ENCODE measurements at regions not wholly inside any gene's neighbourhood (a gene's known extent, or its start where the extent isn't known, plus 50 kb on each side); places are given as distances from the start of the nearest gene placed in this dataset.

DNA sequence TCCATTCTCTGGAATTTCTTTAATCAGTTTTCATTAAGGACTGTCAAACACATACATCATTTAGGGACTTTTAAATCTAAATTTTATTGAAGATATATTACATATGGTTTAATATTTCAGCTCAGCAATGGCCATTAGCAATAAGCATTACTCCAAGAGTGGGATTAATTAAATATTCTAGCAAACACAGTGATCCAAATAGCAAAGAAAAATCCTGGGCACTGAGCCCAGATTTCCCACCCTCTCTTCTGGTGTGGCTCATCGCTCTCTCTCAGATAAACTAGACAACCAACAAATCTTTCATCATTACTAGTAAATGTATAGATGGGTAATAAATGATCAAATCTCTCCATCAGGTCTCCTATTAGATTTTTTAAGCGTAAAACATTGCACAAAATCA is 53.5 kb upstream of the FOXD3 start:
- intact Hi-C loops (cut with DNase I; ENCODE audit: low total_unique reads), result no loop called here
- DNase-seq, result no peak
- 59 to 60% methylated on average over 2 of the region's 2 CpGs for WGBS, 2 donors
- H3K36me3 ChIP-seq (ENCODE audit: low read depth, missing control alignments), result no peaks in the 10 kb centered on the region
- no peaks in the 10 kb centered on the region for H3K9me3 ChIP-seq
- no peaks in the 10 kb centered on the region for H3K4me1 ChIP-seq
- no peak for TF ChIP-seq POLR2A (IDR thresholded peaks at IDR 0.05)
- no peak for TF ChIP-seq CTCF (IDR thresholded peaks at IDR 0.05)
- H3K27me3 ChIP-seq, result no peaks in the 10 kb centered on the region
- H3K4me3 ChIP-seq, result no peak overlapping the region
- no peak overlapping the region for H3K27ac ChIP-seq

- Histone ChIP-seq H3K27me3 (no peaks in the 10 kb centered on the region), H3K4me3 (no peak overlapping the region), H3K27ac (no peak overlapping the region), H3K4me1 (no peaks in the 10 kb centered on the region), H3K9me3 (no peaks in the 10 kb centered on the region), H3K36me3 (ENCODE audit: low read depth, missing control alignments) (no peaks in the 10 kb centered on the region)
- intact Hi-C loops (cut with DNase I; ENCODE audit: low total_unique reads), result no loop called here
- DNase-seq, result no peak
- TF ChIP-seq CTCF (IDR thresholded peaks at IDR 0.05), result no peak
- TF ChIP-seq POLR2A (IDR thresholded peaks at IDR 0.05), result no peak
- WGBS, 2 donors, result 39 to 55% methylated on average over 3 of the region's 3 CpGs
Measured at GRCh38 chr1:63269571-63269970, 52.8 kb upstream of the FOXD3 start.

Small RNAs in the stretch of these regions (small RNA-seq; reads per million reads assigned to genes)
- 0 reads per million in 2 donors for gene RNA5SP49

Measured in testis (tissue), 2 donors.